ENCODE measurements at regions not wholly inside any gene's neighbourhood (a gene's known extent, or its start where the extent isn't known, plus 50 kb on each side); places are given as distances from the start of the nearest gene placed in this dataset.

GRCh38 chr6:10465629-10466499 is 51.0 kb upstream of the TFAP2A start:
- ATAC-seq (no peak), DNase-seq (peak in 1 of 3 donors; percentile 47)
- H3K9me3 ChIP-seq (ENCODE audit: control insufficient read depth, low read length) = no peaks in the 10 kb centered on the region
- H3K27me3 ChIP-seq (ENCODE audit: control insufficient read depth, insufficient read depth) = no peaks in the 10 kb centered on the region
- intact Hi-C loops (cut with DNase I) = no loop called here
- no peak overlapping the region for H3K4me3 ChIP-seq (ENCODE audit: low read length)
- H3K4me1 ChIP-seq (ENCODE audit: control insufficient read depth, insufficient read depth, low read length) = no peaks in the 10 kb centered on the region
- H3K27ac ChIP-seq (ENCODE audit: low read length) = no peak overlapping the region
- WGBS = 49% methylated on average over 20 of the region's 20 CpGs
